HCT116 (cell line): ENCODE measurements at regions not wholly inside any gene's neighbourhood (a gene's known extent, or its start where the extent isn't known, plus 50 kb on each side); places are given as distances from the start of the nearest gene placed in this dataset.

Experiments used
- ATAC-seq: fragments of 200-7000 bp; cut with Tn5 transposase; 2 replicates; pipeline ENCODE4 v1.9.1; 2020; ENCODE audit warnings: mild to moderate bottlenecking, moderate library complexity
- BruUV-seq: library from RNA; stranded (reverse); fragments of 400-500 nt; replicated peaks from 2 replicates; lab custom pipeline; 2021; lab: Mats Ljungman, UMichigan
- CTCF ChIA-PET: fragments of 300-600 bp; sonication (Branson Sonifier 250); formaldehyde crosslinking; loops from one replicate; lab custom pipeline; 2021; ENCODE audit warnings: antibody characterized with exemption; lab: Charles Lee
- POLR2A ChIA-PET: fragments of 300-600, 350-600 bp; sonication (Branson Sonifier 250); formaldehyde crosslinking; loops from one replicate; lab custom pipeline; 2021; ENCODE audit warnings: antibody characterized with exemption; lab: Charles Lee
- RAD21 ChIA-PET, 2 experiments: fragments of 300-600 bp; sonication (Branson Sonifier 250); formaldehyde crosslinking; loops; one replicate each; lab custom pipeline; 2023; ENCODE audit warnings: low total read pairs in 2 of 2; ENCODE audit not compliant: uncharacterized antibody in 2 of 2, unreplicated experiment in 2 of 2, low non-redundant PET in 1 of 2; lab: Charles Lee
- DNase-seq: peaks from one replicate; pipeline ENCODE4 v3.0.0-alpha.2; 2010; ENCODE audit warnings: low read depth, low spot score
- H2AFZ ChIP-seq: fragments of 200-600 bp; shearing (Covaris generic), sonication (generic); 2 replicates; pipeline ENCODE4 v1.6.1; 2017; ENCODE audit warnings: low read depth, mixed run types, mixed read lengths, antibody characterized with exemption, low read length; ENCODE audit not compliant: poor library complexity, severe bottlenecking
- H3K27ac ChIP-seq: 2 replicates; pipeline ENCODE4 v1.5.1; 2012; ENCODE audit warnings: low read depth, low read length
- H3K27me3 ChIP-seq: fragments of 200-600 bp; sonication (generic); 2 replicates; pipeline ENCODE4 v1.6.1; 2016; ENCODE audit warnings: mixed run types, low read length, mixed read lengths; ENCODE audit not compliant: insufficient read depth
- H3K36me3 ChIP-seq, 2 experiments: fragments of 200-500 bp in 1 of 2; fragments of 200-600 bp in 1 of 2; sonication (Bioruptor generic) in 1 of 2; sonication (generic) in 1 of 2; 2 replicates each; pipeline versions ENCODE4 v1.5.1 to v1.6.1; 2014 to 2016; ENCODE audit warnings: low read length in 2 of 2, inconsistent platforms in 1 of 2, mixed read lengths in 1 of 2, mixed run types in 1 of 2; ENCODE audit not compliant: insufficient read depth in 2 of 2, control insufficient read depth in 1 of 2
- H3K4me1 ChIP-seq, 2 experiments: fragments of 200-600 bp in 1 of 2; sonication (generic) in 1 of 2; 2 replicates each; pipeline versions ENCODE4 v1.5.1 to v1.6.1; 2012 to 2017; ENCODE audit warnings: low read length in 2 of 2, inconsistent platforms in 1 of 2, mild to moderate bottlenecking in 1 of 2, mixed read lengths in 1 of 2, mixed run types in 1 of 2, moderate library complexity in 1 of 2; ENCODE audit not compliant: insufficient read depth in 2 of 2, control insufficient read depth in 1 of 2
- H3K4me2 ChIP-seq: fragments of 200-600 bp; sonication (generic); 2 replicates; pipeline ENCODE4 v1.6.1; 2017; ENCODE audit warnings: mixed run types, low read length, mixed read lengths
- H3K4me3 ChIP-seq, 2 experiments: fragments of 200-600 bp in 1 of 2; sonication (generic) in 1 of 2; replicated peaks in 1 of 2; 2 replicates each; pipeline ENCODE4 v1.5.1; 2011 to 2016; ENCODE audit warnings: low read length in 2 of 2, control low read depth in 1 of 2, low read depth in 1 of 2, mild to moderate bottlenecking in 1 of 2, mixed read lengths in 1 of 2, mixed run types in 1 of 2
- H3K79me2 ChIP-seq: fragments of 200-600 bp; sonication (generic); 2 replicates; pipeline ENCODE4 v1.6.1; 2017; ENCODE audit warnings: mild to moderate bottlenecking, mixed run types, low read length, moderate library complexity, mixed read lengths; ENCODE audit not compliant: insufficient read depth
- H3K9ac ChIP-seq: fragments of 200-600 bp; sonication (generic); 2 replicates; pipeline ENCODE4 v1.6.1; 2016; ENCODE audit warnings: low read length, mixed read lengths
- H3K9me2 ChIP-seq: fragments of 200-600 bp; sonication (generic), shearing (Covaris generic); 2 replicates; pipeline ENCODE4 v1.6.1; 2017; ENCODE audit warnings: mixed run types, mild to moderate bottlenecking, moderate library complexity; ENCODE audit not compliant: insufficient read depth
- H3K9me3 ChIP-seq, 2 experiments: fragments of 200-500 bp in 1 of 2; fragments of 200-600 bp in 1 of 2; sonication (Bioruptor generic) in 1 of 2; sonication (generic) in 1 of 2; 2 replicates each; pipeline ENCODE4 v1.6.1; 2014 to 2017; ENCODE audit warnings: low read length in 2 of 2, mixed read lengths in 2 of 2, inconsistent platforms in 1 of 2, low read depth in 1 of 2, mild to moderate bottlenecking in 1 of 2, mixed run types in 1 of 2, moderate library complexity in 1 of 2; ENCODE audit not compliant: control insufficient read depth in 1 of 2, insufficient read depth in 1 of 2
- H4K20me1 ChIP-seq: fragments of 200-600 bp; sonication (generic), shearing (Covaris generic); 2 replicates; pipeline ENCODE4 v1.6.1; 2017; ENCODE audit warnings: mixed run types, mild to moderate bottlenecking, moderate library complexity; ENCODE audit not compliant: insufficient read depth
- CBX3 ChIP-seq: IDR thresholded peaks from 2 replicates; pipeline ENCODE4 v1.6.1; 2012; ENCODE audit warnings: low read depth
- CEBPB ChIP-seq: IDR thresholded peaks from 2 replicates; pipeline ENCODE4 v1.6.1; 2012; ENCODE audit warnings: low read depth
- EGR1 ChIP-seq: IDR thresholded peaks from 2 replicates; pipeline ENCODE4 v1.6.1; 2012; ENCODE audit warnings: low read depth
- EZH2 ChIP-seq: fragments of 200-600 bp; sonication (generic); IDR thresholded peaks from 2 replicates; pipeline ENCODE4 v1.6.1; 2017; ENCODE audit warnings: antibody characterized with exemption, mixed run types
- EZH2phosphoT487 ChIP-seq: fragments of 200-600 bp; IDR thresholded peaks from 2 replicates; pipeline ENCODE4 v1.6.1; 2018; ENCODE audit warnings: antibody characterized with exemption, borderline replicate concordance
- FOSL1 ChIP-seq: IDR thresholded peaks from 2 replicates; pipeline ENCODE4 v1.6.1; 2012; ENCODE audit warnings: low read depth
- JUND ChIP-seq: IDR thresholded peaks from 2 replicates; pipeline ENCODE4 v1.6.1; 2012
- POLR2A ChIP-seq: IDR thresholded peaks from 2 replicates; pipeline ENCODE4 v1.7.0; 2011; ENCODE audit warnings: borderline replicate concordance; ENCODE audit not compliant: insufficient read depth, insufficient read length; ENCODE audit errors: extremely low read depth
- POLR2AphosphoS5 ChIP-seq: IDR thresholded peaks from 2 replicates; pipeline ENCODE4 v1.6.1; 2011; ENCODE audit warnings: mild to moderate bottlenecking, low read depth, low read length, moderate library complexity
- RAD21 ChIP-seq: IDR thresholded peaks from 2 replicates; pipeline ENCODE4 v1.6.1; 2012; ENCODE audit warnings: low read depth, mild to moderate bottlenecking
- SIN3A ChIP-seq: IDR thresholded peaks from 2 replicates; pipeline ENCODE4 v1.6.1; 2012; ENCODE audit warnings: low read depth
- TCF7L2 ChIP-seq: IDR thresholded peaks from 2 replicates; pipeline ENCODE4 v1.7.0; 2011; ENCODE audit warnings: borderline replicate concordance, inconsistent platforms; ENCODE audit not compliant: insufficient read depth, insufficient read length; ENCODE audit errors: extremely low read depth
- YY1 ChIP-seq: IDR thresholded peaks from 2 replicates; pipeline ENCODE4 v1.6.1; 2011; ENCODE audit warnings: low read length, low read depth, moderate library complexity, mild to moderate bottlenecking; ENCODE audit not compliant: insufficient replicate concordance; ENCODE audit errors: extremely low read depth
- intact Hi-C: fragments of 100-400 bp; cut with micrococcal nuclease; formaldehyde crosslinking; loops from 2 replicates; pipeline ENCODE4 v1.10.0; 2022
- TF ChIP-seq, protein P1 (sequence below), 3 experiments: fragments of 200-600 bp in 1 of 3; sonication (generic) in 1 of 3; IDR thresholded peaks in 2 of 3; conservative IDR thresholded peaks in 1 of 3; 2 replicates each; pipeline ENCODE4 v1.5.1; 2012 to 2017; ENCODE audit warnings: low read depth in 2 of 3, low read length in 2 of 3, antibody characterized with exemption in 1 of 3, borderline replicate concordance in 1 of 3, control low read depth in 1 of 3, mild to moderate bottlenecking in 1 of 3, mixed read lengths in 1 of 3, mixed run types in 1 of 3, moderate library complexity in 1 of 3; ENCODE audit not compliant: insufficient read depth in 1 of 3
- TF ChIP-seq, protein P2 (sequence below): IDR thresholded peaks from 2 replicates; pipeline ENCODE4 v1.6.1; 2012; ENCODE audit warnings: low read depth

DNA sequence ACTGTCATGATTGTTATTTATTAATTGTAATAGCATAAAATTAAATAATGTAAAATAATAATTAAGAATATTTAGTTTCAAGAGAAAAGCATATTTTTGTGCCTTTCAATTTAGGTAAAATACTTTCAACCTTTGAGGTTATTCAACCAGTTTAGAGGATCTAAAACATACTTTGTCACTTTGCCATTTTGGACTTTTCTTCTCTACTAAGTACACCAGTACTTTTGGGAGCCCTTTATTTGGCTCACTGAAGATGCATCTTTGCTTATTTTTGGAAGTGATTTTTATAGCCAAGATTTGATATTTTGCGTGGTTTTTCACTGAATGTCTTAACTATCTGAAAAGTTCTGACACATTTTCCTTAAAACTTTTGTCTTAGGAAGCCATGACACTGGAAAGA, 860.5 kb downstream of the SORCS1 start:
- ChIA-PET RAD21 (no interaction called here), POLR2A (no interaction called here), CTCF (no interaction called here)
- Histone ChIP-seq H3K4me1 (no peaks in the 10 kb centered on the region), H3K9me3 (peaks cover 10 to 24% of the 10 kb centered on the region in 2 experiments; a peak in 2 of 4 replicates), H3K4me3 (no peak overlapping the region), H3K4me2 (no peak overlapping the region), H4K20me1 (no peaks in the 10 kb centered on the region), H3K36me3 (no peaks in the 10 kb centered on the region), H2AFZ (no peak overlapping the region), H3K27ac (no peak overlapping the region), H3K9me2 (no peaks in the 10 kb centered on the region), H3K27me3 (no peaks in the 10 kb centered on the region), H3K9ac (no peak overlapping the region), H3K79me2 (no peaks in the 10 kb centered on the region)
- intact Hi-C loops, result no loop called here
- ATAC-seq (no peak), DNase-seq (no peak)
- TF ChIP-seq, protein P1, sequence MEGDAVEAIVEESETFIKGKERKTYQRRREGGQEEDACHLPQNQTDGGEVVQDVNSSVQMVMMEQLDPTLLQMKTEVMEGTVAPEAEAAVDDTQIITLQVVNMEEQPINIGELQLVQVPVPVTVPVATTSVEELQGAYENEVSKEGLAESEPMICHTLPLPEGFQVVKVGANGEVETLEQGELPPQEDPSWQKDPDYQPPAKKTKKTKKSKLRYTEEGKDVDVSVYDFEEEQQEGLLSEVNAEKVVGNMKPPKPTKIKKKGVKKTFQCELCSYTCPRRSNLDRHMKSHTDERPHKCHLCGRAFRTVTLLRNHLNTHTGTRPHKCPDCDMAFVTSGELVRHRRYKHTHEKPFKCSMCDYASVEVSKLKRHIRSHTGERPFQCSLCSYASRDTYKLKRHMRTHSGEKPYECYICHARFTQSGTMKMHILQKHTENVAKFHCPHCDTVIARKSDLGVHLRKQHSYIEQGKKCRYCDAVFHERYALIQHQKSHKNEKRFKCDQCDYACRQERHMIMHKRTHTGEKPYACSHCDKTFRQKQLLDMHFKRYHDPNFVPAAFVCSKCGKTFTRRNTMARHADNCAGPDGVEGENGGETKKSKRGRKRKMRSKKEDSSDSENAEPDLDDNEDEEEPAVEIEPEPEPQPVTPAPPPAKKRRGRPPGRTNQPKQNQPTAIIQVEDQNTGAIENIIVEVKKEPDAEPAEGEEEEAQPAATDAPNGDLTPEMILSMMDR (IDR thresholded peaks at IDR 0.05 in 2 of 3, conservative IDR thresholded peaks at IDR 0.05 in 1 of 3; ENCODE audit: borderline replicate concordance in 1 of 3, insufficient read depth in 1 of 3, low read depth in 2 of 3, low read length in 2 of 3), result no peak
- TF ChIP-seq RAD21 (no peak), TCF7L2 (no peak), FOSL1 (no peak), CEBPB (no peak), CBX3 (no peak), YY1 (no peak), EGR1 (no peak), POLR2A (no peak)
- BruUV-seq, result no TSS peak

DNA sequence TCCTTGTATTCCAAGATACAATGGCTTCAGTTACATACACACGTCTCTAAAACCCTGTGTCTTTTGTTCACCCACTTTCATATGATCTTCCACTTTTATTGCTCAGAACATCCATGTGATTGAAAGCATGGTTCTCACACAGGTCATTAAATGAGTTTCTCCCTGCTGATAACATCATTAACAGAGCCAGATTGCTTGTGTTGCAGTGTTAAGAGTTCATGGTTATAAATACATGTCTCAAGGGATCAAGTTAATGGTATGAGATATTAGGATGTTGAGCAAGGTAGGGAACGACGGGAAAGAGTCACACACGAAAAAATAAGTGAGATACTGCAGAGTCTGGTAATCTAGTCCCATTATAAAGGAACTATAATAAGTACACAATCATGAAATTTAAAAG, 861.5 kb downstream of the SORCS1 start:
- BruUV-seq, result no TSS peak
- H3K4me3 ChIP-seq, result no peak overlapping the region
- ChIA-PET RAD21 (no interaction called here), CTCF (no interaction called here), POLR2A (no interaction called here)
- DNase-seq (no peak), ATAC-seq (no peak)
- no peak overlapping the region for H3K4me2 ChIP-seq
- H4K20me1 ChIP-seq, result no peaks in the 10 kb centered on the region
- H3K27me3 ChIP-seq, result no peaks in the 10 kb centered on the region
- peaks cover 10 to 27% of the 10 kb centered on the region in 2 experiments; a peak in 2 of 4 replicates for H3K9me3 ChIP-seq
- no peak overlapping the region for H2AFZ ChIP-seq
- no peak for TF ChIP-seq FOSL1
- TF ChIP-seq CEBPB, result no peak
- TF ChIP-seq POLR2A, result no peak
- no peak for TF ChIP-seq EZH2
- TF ChIP-seq, protein P2, sequence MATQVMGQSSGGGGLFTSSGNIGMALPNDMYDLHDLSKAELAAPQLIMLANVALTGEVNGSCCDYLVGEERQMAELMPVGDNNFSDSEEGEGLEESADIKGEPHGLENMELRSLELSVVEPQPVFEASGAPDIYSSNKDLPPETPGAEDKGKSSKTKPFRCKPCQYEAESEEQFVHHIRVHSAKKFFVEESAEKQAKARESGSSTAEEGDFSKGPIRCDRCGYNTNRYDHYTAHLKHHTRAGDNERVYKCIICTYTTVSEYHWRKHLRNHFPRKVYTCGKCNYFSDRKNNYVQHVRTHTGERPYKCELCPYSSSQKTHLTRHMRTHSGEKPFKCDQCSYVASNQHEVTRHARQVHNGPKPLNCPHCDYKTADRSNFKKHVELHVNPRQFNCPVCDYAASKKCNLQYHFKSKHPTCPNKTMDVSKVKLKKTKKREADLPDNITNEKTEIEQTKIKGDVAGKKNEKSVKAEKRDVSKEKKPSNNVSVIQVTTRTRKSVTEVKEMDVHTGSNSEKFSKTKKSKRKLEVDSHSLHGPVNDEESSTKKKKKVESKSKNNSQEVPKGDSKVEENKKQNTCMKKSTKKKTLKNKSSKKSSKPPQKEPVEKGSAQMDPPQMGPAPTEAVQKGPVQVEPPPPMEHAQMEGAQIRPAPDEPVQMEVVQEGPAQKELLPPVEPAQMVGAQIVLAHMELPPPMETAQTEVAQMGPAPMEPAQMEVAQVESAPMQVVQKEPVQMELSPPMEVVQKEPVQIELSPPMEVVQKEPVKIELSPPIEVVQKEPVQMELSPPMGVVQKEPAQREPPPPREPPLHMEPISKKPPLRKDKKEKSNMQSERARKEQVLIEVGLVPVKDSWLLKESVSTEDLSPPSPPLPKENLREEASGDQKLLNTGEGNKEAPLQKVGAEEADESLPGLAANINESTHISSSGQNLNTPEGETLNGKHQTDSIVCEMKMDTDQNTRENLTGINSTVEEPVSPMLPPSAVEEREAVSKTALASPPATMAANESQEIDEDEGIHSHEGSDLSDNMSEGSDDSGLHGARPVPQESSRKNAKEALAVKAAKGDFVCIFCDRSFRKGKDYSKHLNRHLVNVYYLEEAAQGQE, result no peak
- TF ChIP-seq SIN3A, result no peak
- TF ChIP-seq JUND, result no peak
- TF ChIP-seq POLR2AphosphoS5, result no peak
- no peak for TF ChIP-seq EZH2phosphoT487
- H3K9ac ChIP-seq, result no peak overlapping the region
- H3K36me3 ChIP-seq, result no peaks in the 10 kb centered on the region
- H3K27ac ChIP-seq, result no peak overlapping the region
- intact Hi-C loops, result no loop called here
- no peaks in the 10 kb centered on the region for H3K4me1 ChIP-seq
- H3K9me2 ChIP-seq, result no peaks in the 10 kb centered on the region
- no peaks in the 10 kb centered on the region for H3K79me2 ChIP-seq
